ENCODE measurements at regions not wholly inside any gene's neighbourhood (a gene's known extent, or its start where the extent isn't known, plus 50 kb on each side); places are given as distances from the start of the nearest gene placed in this dataset.

DNA sequence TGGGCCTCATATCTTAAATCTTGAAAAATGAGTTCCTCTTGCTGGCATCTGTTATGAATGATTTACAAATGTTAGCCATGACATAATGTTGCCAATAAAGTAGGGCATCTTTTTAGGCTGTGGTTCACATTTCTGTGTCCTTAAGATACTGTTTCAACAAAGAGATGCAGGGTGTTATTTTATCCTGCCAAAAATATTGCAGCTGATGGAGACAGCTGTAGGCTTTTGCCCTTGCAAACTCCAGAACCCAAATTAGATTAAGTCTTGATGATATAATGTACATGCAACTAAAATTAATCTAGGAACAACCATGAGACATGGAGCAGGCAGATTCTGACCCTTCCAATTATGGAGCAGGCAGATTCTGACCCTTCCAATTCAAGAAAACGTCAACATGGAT, 228.2 kb upstream of the GRIN3A start:
- TF ChIP-seq, protein P1, sequence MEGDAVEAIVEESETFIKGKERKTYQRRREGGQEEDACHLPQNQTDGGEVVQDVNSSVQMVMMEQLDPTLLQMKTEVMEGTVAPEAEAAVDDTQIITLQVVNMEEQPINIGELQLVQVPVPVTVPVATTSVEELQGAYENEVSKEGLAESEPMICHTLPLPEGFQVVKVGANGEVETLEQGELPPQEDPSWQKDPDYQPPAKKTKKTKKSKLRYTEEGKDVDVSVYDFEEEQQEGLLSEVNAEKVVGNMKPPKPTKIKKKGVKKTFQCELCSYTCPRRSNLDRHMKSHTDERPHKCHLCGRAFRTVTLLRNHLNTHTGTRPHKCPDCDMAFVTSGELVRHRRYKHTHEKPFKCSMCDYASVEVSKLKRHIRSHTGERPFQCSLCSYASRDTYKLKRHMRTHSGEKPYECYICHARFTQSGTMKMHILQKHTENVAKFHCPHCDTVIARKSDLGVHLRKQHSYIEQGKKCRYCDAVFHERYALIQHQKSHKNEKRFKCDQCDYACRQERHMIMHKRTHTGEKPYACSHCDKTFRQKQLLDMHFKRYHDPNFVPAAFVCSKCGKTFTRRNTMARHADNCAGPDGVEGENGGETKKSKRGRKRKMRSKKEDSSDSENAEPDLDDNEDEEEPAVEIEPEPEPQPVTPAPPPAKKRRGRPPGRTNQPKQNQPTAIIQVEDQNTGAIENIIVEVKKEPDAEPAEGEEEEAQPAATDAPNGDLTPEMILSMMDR (IDR thresholded peaks at IDR 0.05): no peak
- TF ChIP-seq POLR2A (IDR thresholded peaks at IDR 0.05): no peak

Data from thyroid gland (tissue), 4 donors.